ENCODE measurements at regions not wholly inside any gene's neighbourhood (a gene's known extent, or its start where the extent isn't known, plus 50 kb on each side); places are given as distances from the start of the nearest gene placed in this dataset.

DNA sequence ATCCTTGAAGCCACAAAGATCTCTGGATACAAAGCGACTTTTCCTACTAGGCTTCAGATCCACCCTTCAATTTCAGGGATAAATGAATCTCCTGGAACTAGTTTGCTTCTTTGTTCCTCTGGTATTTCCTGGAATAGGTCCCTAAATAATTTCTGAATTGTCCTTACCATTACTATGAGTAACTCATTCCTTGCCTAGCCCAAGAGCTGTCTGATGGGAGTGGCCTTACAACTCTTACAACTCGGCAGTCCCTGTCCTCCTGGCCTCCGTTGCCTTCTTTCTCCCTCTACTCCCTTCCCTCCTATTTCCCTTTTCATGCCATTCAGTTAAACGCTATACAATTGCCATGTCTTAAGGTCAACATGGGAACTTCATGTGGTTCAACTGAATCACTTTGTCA lies 98.2 kb upstream of the FHL2 start:
- DNase-seq (ENCODE audit: low read depth in 1 of 2, low spot score in 2 of 2) (no peak), FAIRE-seq (no peak)
- H3K4me1 ChIP-seq (replicated peaks in 1 of 4; ENCODE audit: control insufficient read depth in 3 of 4, insufficient read depth in 4 of 4, low read length in 3 of 4) = no peaks in the 10 kb centered on the region
- CTCF ChIA-PET (ENCODE audit: partially characterized antibody) = no interaction called here
- no peak overlapping the region for H4K5ac ChIP-seq (ENCODE audit: insufficient read length, low read depth, low read length)
- H3K14ac ChIP-seq (ENCODE audit: insufficient read length) = no peak overlapping the region
- H3K18ac ChIP-seq (ENCODE audit: extremely low read depth, low read length) = no peak overlapping the region
- H3K4me3 ChIP-seq (ENCODE audit: extremely low read depth in 1 of 4, insufficient read depth in 2 of 4, low read depth in 3 of 4, low read length in 4 of 4) = no peak overlapping the region
- no peak overlapping the region for H3K27ac ChIP-seq (ENCODE audit: low read depth, low read length)
- no peaks in the 10 kb centered on the region for H3K27me3 ChIP-seq (replicated peaks in 1 of 4; ENCODE audit: control insufficient read depth in 3 of 4, extremely low read depth in 1 of 4, insufficient read depth in 3 of 4, low read length in 3 of 4)
- no peak overlapping the region for H2AFZ ChIP-seq (ENCODE audit: low read length)
- no peak overlapping the region for H3K4me2 ChIP-seq (ENCODE audit: insufficient read depth in 1 of 2, low read depth in 2 of 2, low read length in 2 of 2)
- H4K20me1 ChIP-seq (replicated peaks in 1 of 2; ENCODE audit: control insufficient read depth in 1 of 2, insufficient read depth in 2 of 2, low read length in 2 of 2) = no peaks in the 10 kb centered on the region
- WGBS, 2 experiments (ENCODE audit: extremely low coverage in 1 of 2, insufficient coverage in 1 of 2, insufficient read length in 1 of 2, insufficient replicate concordance in 2 of 2, low coverage in 1 of 2, low lambda C conversion rate in 2 of 2, missing lambda C conversion rate in 1 of 2) = 92% methylated on average over 4 of the region's 4 CpGs; no CpG with 5 or more reads in 1 of the 2 experiments
- H3K36me3 ChIP-seq (ENCODE audit: control insufficient read depth in 2 of 4, insufficient read depth in 4 of 4, low read length in 3 of 4) = no peaks in the 10 kb centered on the region
- H2BK12ac ChIP-seq (ENCODE audit: low read depth, low read length) = no peak overlapping the region
- POLR2A ChIA-PET (ENCODE audit: partially characterized antibody) = no interaction called here
- no peaks in the 10 kb centered on the region for H3K79me1 ChIP-seq (ENCODE audit: low read depth, low read length)
- H2BK20ac ChIP-seq (ENCODE audit: low read length) = no peak overlapping the region
- no peak overlapping the region for H4K91ac ChIP-seq (replicated peaks; ENCODE audit: insufficient read length, low read length)
- H2BK5ac ChIP-seq (ENCODE audit: low read depth, low read length) = no peak overlapping the region
- H3K56ac ChIP-seq (replicated peaks; ENCODE audit: insufficient read length, low read depth, low read length) = no peak overlapping the region
- H3K9ac ChIP-seq (replicated peaks in 1 of 4; ENCODE audit: extremely low read depth in 1 of 4, low read depth in 3 of 4, low read length in 3 of 4) = no peak overlapping the region
- no peak overlapping the region for H2BK120ac ChIP-seq (replicated peaks; ENCODE audit: low read depth, low read length)
- H2BK15ac ChIP-seq (ENCODE audit: low read length) = no peak overlapping the region
- no peak overlapping the region for H3K4ac ChIP-seq (replicated peaks; ENCODE audit: insufficient read length, low read depth, low read length)
- H3K9me3 ChIP-seq (ENCODE audit: insufficient read depth in 2 of 2, low read depth in 1 of 2, low read length in 1 of 2) = peaks cover 0 to 2% of the 10 kb centered on the region in 2 experiments; a peak in 1 of 4 replicates
- no peak overlapping the region for H2AK5ac ChIP-seq (ENCODE audit: low read depth, low read length)
- no peak overlapping the region for H3K23ac ChIP-seq (ENCODE audit: insufficient read length)
- H3K79me2 ChIP-seq (ENCODE audit: control insufficient read depth in 1 of 2, insufficient read depth in 2 of 2, low read length in 2 of 2) = no peaks in the 10 kb centered on the region
- H4K8ac ChIP-seq (ENCODE audit: extremely low read depth, insufficient read depth, low read length) = no peak overlapping the region
- no peaks in the 10 kb centered on the region for H3K23me2 ChIP-seq (ENCODE audit: low read depth, low read length)
- TF ChIP-seq KDM4A (IDR thresholded peaks at IDR 0.05; ENCODE audit: low read depth, low read length, severe bottlenecking) (no peak), KDM5A (IDR thresholded peaks at IDR 0.05; ENCODE audit: low read length) (no peak), SP1 (IDR thresholded peaks at IDR 0.05; ENCODE audit: low read depth, low read length) (no peak), CBX8 (IDR thresholded peaks at IDR 0.05; ENCODE audit: borderline replicate concordance, low read depth, low read length) (no peak), SIN3A (conservative IDR thresholded peaks at IDR 0.05 in 1 of 2, IDR thresholded peaks at IDR 0.05 in 1 of 2; ENCODE audit: low read depth in 1 of 2, low read length in 2 of 2) (no peak), SAP30 (IDR thresholded peaks at IDR 0.05; ENCODE audit: insufficient read depth, insufficient replicate concordance, low read length) (no peak)
- TF ChIP-seq, protein P1, sequence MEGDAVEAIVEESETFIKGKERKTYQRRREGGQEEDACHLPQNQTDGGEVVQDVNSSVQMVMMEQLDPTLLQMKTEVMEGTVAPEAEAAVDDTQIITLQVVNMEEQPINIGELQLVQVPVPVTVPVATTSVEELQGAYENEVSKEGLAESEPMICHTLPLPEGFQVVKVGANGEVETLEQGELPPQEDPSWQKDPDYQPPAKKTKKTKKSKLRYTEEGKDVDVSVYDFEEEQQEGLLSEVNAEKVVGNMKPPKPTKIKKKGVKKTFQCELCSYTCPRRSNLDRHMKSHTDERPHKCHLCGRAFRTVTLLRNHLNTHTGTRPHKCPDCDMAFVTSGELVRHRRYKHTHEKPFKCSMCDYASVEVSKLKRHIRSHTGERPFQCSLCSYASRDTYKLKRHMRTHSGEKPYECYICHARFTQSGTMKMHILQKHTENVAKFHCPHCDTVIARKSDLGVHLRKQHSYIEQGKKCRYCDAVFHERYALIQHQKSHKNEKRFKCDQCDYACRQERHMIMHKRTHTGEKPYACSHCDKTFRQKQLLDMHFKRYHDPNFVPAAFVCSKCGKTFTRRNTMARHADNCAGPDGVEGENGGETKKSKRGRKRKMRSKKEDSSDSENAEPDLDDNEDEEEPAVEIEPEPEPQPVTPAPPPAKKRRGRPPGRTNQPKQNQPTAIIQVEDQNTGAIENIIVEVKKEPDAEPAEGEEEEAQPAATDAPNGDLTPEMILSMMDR (IDR thresholded peaks at IDR 0.05; ENCODE audit: control extremely low read depth in 1 of 3, insufficient read depth in 1 of 3, low read depth in 1 of 3, low read length in 3 of 3) = no peak
